Suprapubic skin (tissue), 3 donors: ENCODE measurements at regions not wholly inside any gene's neighbourhood (a gene's known extent, or its start where the extent isn't known, plus 50 kb on each side); places are given as distances from the start of the nearest gene placed in this dataset.

Source experiments
- POLR2A ChIP-seq, 2 donors: fragments of 450-650 bp; IDR thresholded peaks; one replicate each; pipeline ENCODE4 v1.6.1; 2017; ENCODE audit warnings: antibody characterized with exemption in 2 of 2, mild to moderate bottlenecking in 2 of 2, moderate library complexity in 2 of 2
- TF ChIP-seq, protein P1 (sequence below), 2 donors: fragments of 200-600 bp in 1 of 2; fragments of 450-650 bp in 1 of 2; sonication (generic) in 1 of 2; IDR thresholded peaks; one replicate each; pipeline ENCODE4 v1.5.1; 2016 to 2019; ENCODE audit warnings: antibody characterized with exemption in 2 of 2, mild to moderate bottlenecking in 1 of 2, moderate library complexity in 1 of 2

DNA sequence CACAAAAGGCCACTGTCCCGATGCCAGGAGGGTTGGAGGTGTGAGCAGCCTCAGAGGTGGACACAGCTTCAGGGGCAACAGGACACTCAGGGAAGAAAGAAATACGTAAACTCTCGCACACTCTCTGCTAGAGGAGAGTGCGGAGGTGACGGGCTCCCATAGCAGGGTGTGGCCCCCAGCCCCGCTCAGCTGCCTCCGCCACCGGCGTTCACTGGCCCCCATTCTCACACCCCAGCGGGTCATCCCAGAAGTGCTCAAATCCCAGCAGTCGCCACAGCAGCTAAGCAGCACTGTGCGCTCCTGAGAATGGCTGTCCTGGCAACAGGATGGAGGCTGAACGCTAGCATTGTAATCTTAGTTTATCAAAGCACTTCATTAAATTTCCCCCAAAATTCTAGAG is 315.6 kb upstream of the SALL3 start:
- TF ChIP-seq POLR2A (IDR thresholded peaks at IDR 0.05), result no peak
- TF ChIP-seq, protein P1, sequence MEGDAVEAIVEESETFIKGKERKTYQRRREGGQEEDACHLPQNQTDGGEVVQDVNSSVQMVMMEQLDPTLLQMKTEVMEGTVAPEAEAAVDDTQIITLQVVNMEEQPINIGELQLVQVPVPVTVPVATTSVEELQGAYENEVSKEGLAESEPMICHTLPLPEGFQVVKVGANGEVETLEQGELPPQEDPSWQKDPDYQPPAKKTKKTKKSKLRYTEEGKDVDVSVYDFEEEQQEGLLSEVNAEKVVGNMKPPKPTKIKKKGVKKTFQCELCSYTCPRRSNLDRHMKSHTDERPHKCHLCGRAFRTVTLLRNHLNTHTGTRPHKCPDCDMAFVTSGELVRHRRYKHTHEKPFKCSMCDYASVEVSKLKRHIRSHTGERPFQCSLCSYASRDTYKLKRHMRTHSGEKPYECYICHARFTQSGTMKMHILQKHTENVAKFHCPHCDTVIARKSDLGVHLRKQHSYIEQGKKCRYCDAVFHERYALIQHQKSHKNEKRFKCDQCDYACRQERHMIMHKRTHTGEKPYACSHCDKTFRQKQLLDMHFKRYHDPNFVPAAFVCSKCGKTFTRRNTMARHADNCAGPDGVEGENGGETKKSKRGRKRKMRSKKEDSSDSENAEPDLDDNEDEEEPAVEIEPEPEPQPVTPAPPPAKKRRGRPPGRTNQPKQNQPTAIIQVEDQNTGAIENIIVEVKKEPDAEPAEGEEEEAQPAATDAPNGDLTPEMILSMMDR (IDR thresholded peaks at IDR 0.05), result no peak
